Natural killer cell (primary cell): ENCODE measurements at regions not wholly inside any gene's neighbourhood (a gene's known extent, or its start where the extent isn't known, plus 50 kb on each side); places are given as distances from the start of the nearest gene placed in this dataset.

Experiments used
- ATAC-seq, 3 donors: fragments of 150-1000 bp in 2 of 3; fragments of 200-7000 bp in 1 of 3; cut with Tn5 transposase; 1 replicate in 1 of 3; 2 replicates in 2 of 3; pipeline ENCODE4 v1.10.0; 2021; ENCODE audit warnings: mild to moderate bottlenecking in 2 of 3, moderate library complexity in 2 of 3
- DNase-seq, 2 donors: peaks; one replicate each; pipeline versions ENCODE4 v3.0.0 to v3.0.0-alpha.2; 2013 to 2021; ENCODE audit warnings: mixed read lengths in 1 of 2
- H3K27ac ChIP-seq: one replicate; pipeline ENCODE4 v1.5.1; 2013; ENCODE audit warnings: mild to moderate bottlenecking, low read length
- H3K27me3 ChIP-seq: one replicate; pipeline ENCODE4 v1.6.1; 2013; ENCODE audit warnings: low read length; ENCODE audit not compliant: control insufficient read depth, insufficient read depth
- H3K36me3 ChIP-seq: one replicate; pipeline ENCODE4 v1.6.1; 2013; ENCODE audit warnings: low read length; ENCODE audit not compliant: control insufficient read depth, insufficient read depth
- H3K4me1 ChIP-seq: one replicate; pipeline ENCODE4 v1.6.1; 2013; ENCODE audit warnings: low read length; ENCODE audit not compliant: control insufficient read depth, insufficient read depth
- H3K4me3 ChIP-seq: one replicate; pipeline ENCODE4 v1.5.1; 2013; ENCODE audit warnings: low read length
- H3K9me3 ChIP-seq: one replicate; pipeline ENCODE4 v1.6.1; 2013; ENCODE audit warnings: low read length; ENCODE audit not compliant: control insufficient read depth, insufficient read depth
- H3K27ac Mint-ChIP-seq, 2 donors: one replicate each; pipeline ENCODE4 v1.8.0; 2022; ENCODE audit warnings: mild to moderate bottlenecking in 2 of 2, mixed read lengths in 2 of 2, moderate library complexity in 1 of 2
- H3K27me3 Mint-ChIP-seq, 2 donors: one replicate each; pipeline ENCODE4 v1.8.0; 2022; ENCODE audit warnings: low read depth in 2 of 2, mixed read lengths in 2 of 2
- H3K36me3 Mint-ChIP-seq: one replicate; pipeline ENCODE4 v1.8.0; 2022; ENCODE audit warnings: mixed read lengths
- H3K4me1 Mint-ChIP-seq, 2 donors: one replicate each; pipeline ENCODE4 v1.8.0; 2022; ENCODE audit warnings: mixed read lengths in 2 of 2
- H3K4me3 Mint-ChIP-seq: one replicate; pipeline ENCODE4 v1.8.0; 2022; ENCODE audit warnings: mild to moderate bottlenecking, moderate library complexity, mixed read lengths
- H3K9me3 Mint-ChIP-seq, 2 donors: one replicate each; pipeline ENCODE4 v1.8.0; 2022; ENCODE audit warnings: mixed read lengths in 2 of 2
- CTCF ChIP-seq: fragments of 200-600 bp; IDR thresholded peaks from one replicate; pipeline ENCODE4 v1.8.0; 2022; ENCODE audit warnings: antibody characterized with exemption
- WGBS: methylation state at CpG from one replicate; pipeline ENCODE4 v1.1.7; 2013; ENCODE audit warnings: missing lambda C conversion rate; ENCODE audit not compliant: insufficient coverage; 5-methylcytosine and 5-hydroxymethylcytosine counted together
- intact Hi-C: fragments of 100-400 bp; cut with micrococcal nuclease; formaldehyde crosslinking; loops from one replicate; pipeline ENCODE4 v1.14.2; 2022

DNA sequence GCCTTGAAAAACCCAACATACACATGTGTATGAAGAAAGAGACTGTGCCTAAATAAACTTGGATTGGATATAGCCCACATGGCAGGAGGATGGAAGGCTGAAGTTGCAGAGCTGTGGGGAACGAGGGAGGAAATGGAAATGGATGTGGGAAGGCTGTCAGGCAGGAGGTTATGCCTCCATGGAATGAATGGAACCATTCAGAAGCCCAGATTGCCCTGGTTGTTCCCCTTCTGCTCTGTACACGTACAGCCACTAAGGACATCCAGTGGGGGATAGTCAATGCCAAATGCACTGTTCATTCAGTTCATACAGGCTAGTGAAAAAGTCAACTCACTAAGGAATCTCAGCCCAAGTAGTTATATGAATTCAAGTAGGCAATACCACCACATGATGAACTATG lies 463.7 kb downstream of the TNS1 start:
- Mint-ChIP-seq H3K9me3 (peaks cover 2% of the 10 kb centered on the region in 2 donors), H3K27ac (no peak overlapping the region), H3K27me3 (peaks cover 6 to 23% of the 10 kb centered on the region in 2 donors), H3K4me1 (no peaks in the 10 kb centered on the region), H3K4me3 (no peak overlapping the region), H3K36me3 (peaks cover 5% of the 10 kb centered on the region)
- ATAC-seq (no peak), DNase-seq (no peak)
- Histone ChIP-seq H3K4me3 (no peak overlapping the region), H3K4me1 (no peaks in the 10 kb centered on the region), H3K36me3 (no peaks in the 10 kb centered on the region), H3K27ac (no peak overlapping the region), H3K9me3 (no peaks in the 10 kb centered on the region), H3K27me3 (peaks cover 2% of the 10 kb centered on the region)
- intact Hi-C loops, result no loop called here
- no peak for TF ChIP-seq CTCF
- 71% methylated on average over 2 of the region's 2 CpGs for WGBS

- Histone ChIP-seq H3K4me3 (no peak overlapping the region), H3K27ac (no peak overlapping the region), H3K4me1 (no peaks in the 10 kb centered on the region), H3K36me3 (no peaks in the 10 kb centered on the region), H3K9me3 (no peaks in the 10 kb centered on the region), H3K27me3 (peaks cover 2% of the 10 kb centered on the region)
- no peak for ATAC-seq
- no peak for DNase-seq
- peaks cover 0 to 2% of the 10 kb centered on the region in 2 donors for H3K9me3 Mint-ChIP-seq
- H3K27me3 Mint-ChIP-seq, result peaks cover 5 to 19% of the 10 kb centered on the region in 2 donors
- no peaks in the 10 kb centered on the region for H3K4me1 Mint-ChIP-seq
- intact Hi-C loops, result no loop called here
- H3K36me3 Mint-ChIP-seq, result peaks cover 1% of the 10 kb centered on the region
- H3K4me3 Mint-ChIP-seq, result no peak overlapping the region
- TF ChIP-seq CTCF, result no peak
- 87% methylated on average over 2 of the region's 2 CpGs for WGBS
- no peak overlapping the region for H3K27ac Mint-ChIP-seq
Measured at GRCh38 chr2:217538719-217539118, 464.1 kb downstream of the TNS1 start.

DNA sequence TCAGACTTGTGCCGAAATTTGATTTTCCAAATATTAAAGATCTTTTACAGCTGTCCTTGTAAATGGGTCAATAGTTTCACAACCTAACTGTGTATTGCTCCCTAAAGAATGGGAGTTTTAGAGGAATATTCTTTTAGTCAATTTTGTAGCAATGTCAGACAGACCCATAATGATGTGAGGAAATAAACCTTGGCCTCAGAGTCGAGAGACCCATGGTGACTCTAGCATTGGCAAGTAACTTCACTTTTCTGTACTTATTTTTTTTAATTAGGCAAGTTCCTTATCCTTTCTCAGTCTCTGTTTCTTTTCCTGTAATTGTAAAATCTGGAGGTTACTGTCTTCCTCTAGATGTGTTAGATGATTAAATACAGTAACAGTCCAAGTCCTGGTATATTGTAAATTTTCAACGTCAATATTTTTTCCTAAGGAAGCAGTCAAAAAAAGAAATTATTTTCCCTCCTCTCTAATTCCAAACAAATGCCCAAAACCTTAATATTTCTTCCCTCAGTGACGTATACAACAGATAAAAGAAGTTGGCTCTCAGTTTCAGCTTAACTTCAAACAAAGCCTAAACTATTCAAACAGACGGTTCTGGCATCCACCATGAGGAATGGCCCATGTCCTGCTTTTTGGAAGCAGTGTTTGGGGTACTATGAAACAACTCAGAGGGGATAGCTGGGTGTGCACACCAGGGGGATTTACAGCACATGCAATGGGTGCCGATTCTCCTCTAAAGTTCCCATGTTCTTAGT lies 466.7 kb downstream of the TNS1 start:
- H3K4me3 ChIP-seq, result no peak overlapping the region
- 54% methylated on average over 6 of the region's 6 CpGs for WGBS
- no peaks in the 10 kb centered on the region for H3K36me3 ChIP-seq
- H3K27me3 Mint-ChIP-seq, result peaks cover 5 to 23% of the 10 kb centered on the region in 2 donors
- H3K9me3 Mint-ChIP-seq, result no peaks in the 10 kb centered on the region
- H3K9me3 ChIP-seq, result no peaks in the 10 kb centered on the region
- no peak for TF ChIP-seq CTCF
- intact Hi-C loops, result no loop called here
- no peaks in the 10 kb centered on the region for H3K4me1 Mint-ChIP-seq
- H3K4me3 Mint-ChIP-seq, result no peak overlapping the region
- H3K27ac ChIP-seq, result no peak overlapping the region
- ATAC-seq, result no peak
- H3K27ac Mint-ChIP-seq, result no peak overlapping the region
- no peak for DNase-seq
- peaks cover 2% of the 10 kb centered on the region for H3K27me3 ChIP-seq
- no peaks in the 10 kb centered on the region for H3K4me1 ChIP-seq
- no peaks in the 10 kb centered on the region for H3K36me3 Mint-ChIP-seq
